Osteocyte (in vitro differentiated cells): ENCODE measurements at regions not wholly inside any gene's neighbourhood (a gene's known extent, or its start where the extent isn't known, plus 50 kb on each side); places are given as distances from the start of the nearest gene placed in this dataset.
A peak's percentile ranks its signal among the peaks of the same experiment; 100 is the strongest.

Experiments used
- DNase-seq: peaks from one replicate; pipeline ENCODE4 v3.0.0; 2021; ENCODE audit warnings: mixed read lengths; ENCODE audit not compliant: unreplicated experiment; ENCODE audit errors: extremely low spot score
- H3K27ac Mint-ChIP-seq: one replicate; pipeline ENCODE4 v1.8.0; 2021; ENCODE audit warnings: mild to moderate bottlenecking, mixed read lengths; ENCODE audit not compliant: unreplicated experiment
- H3K27me3 Mint-ChIP-seq: one replicate; pipeline ENCODE4 v1.8.0; 2021; ENCODE audit warnings: mixed read lengths; ENCODE audit not compliant: unreplicated experiment
- H3K36me3 Mint-ChIP-seq: one replicate; pipeline ENCODE4 v1.8.0; 2021; ENCODE audit warnings: mixed read lengths; ENCODE audit not compliant: unreplicated experiment
- H3K4me1 Mint-ChIP-seq: one replicate; pipeline ENCODE4 v1.8.0; 2021; ENCODE audit warnings: mixed read lengths; ENCODE audit not compliant: unreplicated experiment
- H3K4me3 Mint-ChIP-seq: one replicate; pipeline ENCODE4 v1.8.0; 2021; ENCODE audit warnings: mild to moderate bottlenecking, moderate library complexity, mixed read lengths; ENCODE audit not compliant: unreplicated experiment
- H3K9me3 Mint-ChIP-seq: one replicate; pipeline ENCODE4 v1.8.0; 2021; ENCODE audit warnings: mixed read lengths; ENCODE audit not compliant: unreplicated experiment
- CTCF ChIP-seq: fragments of 200-600 bp; sonication (generic); IDR thresholded peaks from 2 replicates; pipeline ENCODE4 v1.5.0; 2021; ENCODE audit warnings: antibody characterized with exemption, mild to moderate bottlenecking, moderate library complexity

- no peak overlapping the region for H3K4me3 Mint-ChIP-seq
- H3K9me3 Mint-ChIP-seq = no peaks in the 10 kb centered on the region
- peaks cover 29% of the 10 kb centered on the region for H3K4me1 Mint-ChIP-seq
- H3K27me3 Mint-ChIP-seq = no peaks in the 10 kb centered on the region
- peak; percentile 63 for DNase-seq
- no peaks in the 10 kb centered on the region for H3K36me3 Mint-ChIP-seq
- no peak for TF ChIP-seq CTCF
- no peak overlapping the region for H3K27ac Mint-ChIP-seq
Measured at GRCh38 chr22:49370627-49371301, 456.9 kb downstream of the BRD1 start.

GRCh38 chr22:49369726-49370626 lies 457.7 kb downstream of the BRD1 start:
- peak; percentile 76 for DNase-seq
- no peak for TF ChIP-seq CTCF
- Mint-ChIP-seq H3K36me3 (no peaks in the 10 kb centered on the region), H3K4me3 (no peak overlapping the region), H3K27ac (no peak overlapping the region), H3K4me1 (peaks cover 31% of the 10 kb centered on the region), H3K27me3 (no peaks in the 10 kb centered on the region), H3K9me3 (no peaks in the 10 kb centered on the region)

- peak; percentile 85 for DNase-seq
- no peaks in the 10 kb centered on the region for H3K9me3 Mint-ChIP-seq
Measured at GRCh38 chr22:49368976-49369725, 458.5 kb downstream of the BRD1 start.

GRCh38 chr22:49368221-49368975 lies 459.3 kb downstream of the BRD1 start:
- no peak for TF ChIP-seq CTCF
- H3K9me3 Mint-ChIP-seq = no peaks in the 10 kb centered on the region

More at GRCh38 chr22:49368976-49369725, 458.5 kb downstream of the BRD1 start:
- Mint-ChIP-seq H3K27ac (no peak overlapping the region), H3K36me3 (no peaks in the 10 kb centered on the region), H3K4me1 (peaks cover 29% of the 10 kb centered on the region), H3K4me3 (peak overlapping the region; percentile 26), H3K27me3 (no peaks in the 10 kb centered on the region)
- no peak for TF ChIP-seq CTCF

More at GRCh38 chr22:49368221-49368975, 459.3 kb downstream of the BRD1 start:
- peak overlapping the region; percentile 66 for H3K27ac Mint-ChIP-seq
- H3K4me1 Mint-ChIP-seq = peaks cover 29% of the 10 kb centered on the region
- H3K27me3 Mint-ChIP-seq = no peaks in the 10 kb centered on the region
- H3K4me3 Mint-ChIP-seq = no peak overlapping the region
- no peaks in the 10 kb centered on the region for H3K36me3 Mint-ChIP-seq
- peak; percentile 78 for DNase-seq
